B cell (primary cell): ENCODE measurements at regions not wholly inside any gene's neighbourhood (a gene's known extent, or its start where the extent isn't known, plus 50 kb on each side); places are given as distances from the start of the nearest gene placed in this dataset.

ENCODE experiments used
- ATAC-seq: fragments of 200-7000 bp; cut with Tn5 transposase; one replicate; pipeline ENCODE4 v1.10.0; 2021; ENCODE audit warnings: low read depth, mild to moderate bottlenecking, moderate number of reproducible peaks, moderate library complexity
- CTCF ChIA-PET: fragments of 350-600 bp; sonication (Branson Sonifier 250); formaldehyde crosslinking; loops from one replicate; lab custom pipeline; 2021; ENCODE audit warnings: antibody characterized with exemption, inconsistent platforms; lab: Charles Lee
- POLR2A ChIA-PET: fragments of 350-600 bp; sonication (Branson Sonifier 250); formaldehyde crosslinking; loops from one replicate; lab custom pipeline; 2021; ENCODE audit warnings: antibody characterized with exemption; lab: Charles Lee
- DNase-seq: peaks from one replicate; pipeline ENCODE4 v3.0.0; 2013
- H2AFZ ChIP-seq: 2 replicates; pipeline ENCODE4 v1.6.1; 2012; ENCODE audit warnings: mild to moderate bottlenecking, low read depth, low read length; ENCODE audit not compliant: insufficient read depth, poor library complexity, severe bottlenecking
- H3K27ac ChIP-seq, 2 donors: 1 replicate in 1 of 2; 2 replicates in 1 of 2; pipeline ENCODE4 v1.5.1; 2012 to 2013; ENCODE audit warnings: low read length in 2 of 2, mild to moderate bottlenecking in 2 of 2, moderate library complexity in 1 of 2
- H3K27me3 ChIP-seq, 4 experiments: fragments of 200-600 bp in 1 of 4; sonication (generic) in 1 of 4; replicated peaks in 1 of 4; 1 replicate in 2 of 4; 2 replicates in 2 of 4; pipeline versions ENCODE4 v1.6.1 to v1.7.0; 2013 to 2016; ENCODE audit warnings: low read length in 3 of 4, mild to moderate bottlenecking in 2 of 4, mixed read lengths in 1 of 4, moderate library complexity in 1 of 4; ENCODE audit not compliant: insufficient read depth in 4 of 4, control insufficient read depth in 3 of 4; ENCODE audit errors: control extremely low read depth in 1 of 4
- H3K36me3 ChIP-seq, 2 experiments: replicated peaks in 1 of 2; 1 replicate in 1 of 2; 2 replicates in 1 of 2; pipeline versions ENCODE4 v1.6.1 to v1.7.1; 2013; ENCODE audit warnings: low read length in 1 of 2; ENCODE audit not compliant: insufficient read depth in 2 of 2, control insufficient read depth in 1 of 2; ENCODE audit errors: control extremely low read depth in 1 of 2, extremely low read depth in 1 of 2
- H3K4me1 ChIP-seq, 2 donors: fragments of 200-600 bp in 1 of 2; sonication (generic) in 1 of 2; 1 replicate in 1 of 2; 2 replicates in 1 of 2; pipeline versions ENCODE4 v1.5.1 to v1.6.1; 2013 to 2017; ENCODE audit warnings: low read length in 2 of 2; ENCODE audit not compliant: control insufficient read depth in 2 of 2, insufficient read depth in 2 of 2
- H3K4me2 ChIP-seq: replicated peaks from 2 replicates; pipeline ENCODE3; 2012; ENCODE audit warnings: mild to moderate bottlenecking, low read depth, low read length; ENCODE audit not compliant: poor library complexity, severe bottlenecking
- H3K4me3 ChIP-seq, 5 experiments: fragments of 200-600 bp in 1 of 5; sonication (generic) in 1 of 5; 1 replicate in 3 of 5; 2 replicates in 2 of 5; pipeline versions ENCODE4 v1.5.1 to v1.7.0; 2011 to 2016; ENCODE audit warnings: low read length in 4 of 5, mild to moderate bottlenecking in 4 of 5, low read depth in 2 of 5, control low read depth in 1 of 5, moderate library complexity in 1 of 5; ENCODE audit not compliant: insufficient read depth in 1 of 5; ENCODE audit errors: control extremely low read depth in 1 of 5, extremely low read depth in 1 of 5
- H3K79me2 ChIP-seq: fragments of 200-600 bp; sonication (generic); one replicate; pipeline ENCODE4 v1.6.0; 2016; ENCODE audit warnings: low read length; ENCODE audit not compliant: control insufficient read depth, insufficient read depth
- H3K9ac ChIP-seq: fragments of 200-600 bp; sonication (generic); 2 replicates; pipeline ENCODE4 v1.6.1; 2017; ENCODE audit warnings: mild to moderate bottlenecking, low read length, moderate library complexity
- H3K9me3 ChIP-seq, 3 donors: one replicate each; pipeline versions ENCODE4 v1.6.1 to v1.7.1; 2013; ENCODE audit warnings: low read length in 2 of 3; ENCODE audit not compliant: control insufficient read depth in 2 of 3, insufficient read depth in 1 of 3; ENCODE audit errors: control extremely low read depth in 1 of 3
- H4K20me1 ChIP-seq: 2 replicates; pipeline ENCODE4 v1.6.0; 2012; ENCODE audit warnings: mild to moderate bottlenecking, low read length; ENCODE audit not compliant: insufficient read depth, control insufficient read depth, poor library complexity, severe bottlenecking
- H3K27ac Mint-ChIP-seq: one replicate; pipeline ENCODE4 v1.8.0; 2021; ENCODE audit warnings: mixed read lengths
- H3K27me3 Mint-ChIP-seq: one replicate; pipeline ENCODE4 v1.8.0; 2021; ENCODE audit warnings: mixed read lengths
- H3K4me1 Mint-ChIP-seq: one replicate; pipeline ENCODE4 v1.8.0; 2021; ENCODE audit warnings: mixed read lengths
- H3K4me3 Mint-ChIP-seq: one replicate; pipeline ENCODE4 v1.8.0; 2021; ENCODE audit warnings: mixed read lengths
- H3K9me3 Mint-ChIP-seq: one replicate; pipeline ENCODE4 v1.8.0; 2022; ENCODE audit warnings: mixed read lengths; ENCODE audit not compliant: insufficient read depth
- EZH2 ChIP-seq: IDR thresholded peaks from 2 replicates; pipeline ENCODE4 v1.6.1; 2012; ENCODE audit warnings: borderline replicate concordance, low read depth, mild to moderate bottlenecking, moderate library complexity, low read length; ENCODE audit not compliant: insufficient read depth, poor library complexity, severe bottlenecking
- WGBS: methylation state at CpG from one replicate; pipeline ENCODE4 v1.1.5; 2013; ENCODE audit warnings: missing lambda C conversion rate; ENCODE audit not compliant: insufficient coverage; 5-methylcytosine and 5-hydroxymethylcytosine counted together
- intact Hi-C: fragments of 100-400 bp; cut with micrococcal nuclease; formaldehyde crosslinking; loops from one replicate; pipeline ENCODE4 v1.10.0; 2022
- TF ChIP-seq, protein P1 (sequence below): fragments of 200-600 bp; IDR thresholded peaks from one replicate; pipeline ENCODE4 v1.8.0; 2022; ENCODE audit warnings: antibody characterized with exemption, mild to moderate bottlenecking

DNA sequence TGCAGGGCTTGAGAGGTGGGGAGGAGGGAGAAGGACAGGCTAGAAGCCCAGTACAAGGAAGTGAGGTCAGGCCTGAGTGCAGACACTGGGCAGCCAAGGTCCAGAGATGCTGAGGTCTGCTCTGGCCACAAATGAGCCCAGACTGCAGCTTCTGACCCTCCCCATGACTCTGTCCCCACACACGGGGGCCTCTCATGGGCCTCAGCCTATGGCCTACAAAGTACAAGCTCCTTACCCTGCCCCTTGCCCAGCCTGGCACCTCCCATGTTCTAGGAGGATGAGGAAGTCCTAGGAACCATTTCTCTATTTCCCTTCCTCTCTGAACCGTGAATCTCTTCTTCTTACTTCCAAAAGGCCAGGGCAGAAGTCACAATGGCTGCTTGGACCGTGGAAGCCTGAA, 193.8 kb downstream of the ANKRD30B start:
- H3K4me3 Mint-ChIP-seq, result no peak overlapping the region
- peaks cover 0 to 24% (median 0%) of the 10 kb centered on the region in 3 donors for H3K9me3 ChIP-seq
- no peak for ATAC-seq
- no peaks in the 10 kb centered on the region for H3K79me2 ChIP-seq
- H3K4me3 ChIP-seq, result no peak overlapping the region
- 67% methylated on average over 2 of the region's 3 CpGs for WGBS
- H3K4me1 Mint-ChIP-seq, result no peaks in the 10 kb centered on the region
- ChIA-PET POLR2A (no interaction called here), CTCF (no interaction called here)
- H2AFZ ChIP-seq, result no peak overlapping the region
- H3K36me3 ChIP-seq, result no peaks in the 10 kb centered on the region
- TF ChIP-seq, protein P1, sequence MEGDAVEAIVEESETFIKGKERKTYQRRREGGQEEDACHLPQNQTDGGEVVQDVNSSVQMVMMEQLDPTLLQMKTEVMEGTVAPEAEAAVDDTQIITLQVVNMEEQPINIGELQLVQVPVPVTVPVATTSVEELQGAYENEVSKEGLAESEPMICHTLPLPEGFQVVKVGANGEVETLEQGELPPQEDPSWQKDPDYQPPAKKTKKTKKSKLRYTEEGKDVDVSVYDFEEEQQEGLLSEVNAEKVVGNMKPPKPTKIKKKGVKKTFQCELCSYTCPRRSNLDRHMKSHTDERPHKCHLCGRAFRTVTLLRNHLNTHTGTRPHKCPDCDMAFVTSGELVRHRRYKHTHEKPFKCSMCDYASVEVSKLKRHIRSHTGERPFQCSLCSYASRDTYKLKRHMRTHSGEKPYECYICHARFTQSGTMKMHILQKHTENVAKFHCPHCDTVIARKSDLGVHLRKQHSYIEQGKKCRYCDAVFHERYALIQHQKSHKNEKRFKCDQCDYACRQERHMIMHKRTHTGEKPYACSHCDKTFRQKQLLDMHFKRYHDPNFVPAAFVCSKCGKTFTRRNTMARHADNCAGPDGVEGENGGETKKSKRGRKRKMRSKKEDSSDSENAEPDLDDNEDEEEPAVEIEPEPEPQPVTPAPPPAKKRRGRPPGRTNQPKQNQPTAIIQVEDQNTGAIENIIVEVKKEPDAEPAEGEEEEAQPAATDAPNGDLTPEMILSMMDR, result no peak
- TF ChIP-seq EZH2, result no peak
- H3K9ac ChIP-seq, result no peak overlapping the region
- H3K27ac ChIP-seq, result no peak overlapping the region
- H3K9me3 Mint-ChIP-seq, result no peaks in the 10 kb centered on the region
- no peaks in the 10 kb centered on the region for H3K27me3 ChIP-seq
- H3K4me2 ChIP-seq, result no peak overlapping the region
- no peak for DNase-seq
- intact Hi-C loops, result no loop called here
- H3K27me3 Mint-ChIP-seq, result no peaks in the 10 kb centered on the region
- H3K4me1 ChIP-seq, result no peaks in the 10 kb centered on the region
- H3K27ac Mint-ChIP-seq, result no peak overlapping the region
- no peaks in the 10 kb centered on the region for H4K20me1 ChIP-seq

GRCh38 chr18:14942275-14942674, 194.3 kb downstream of the ANKRD30B start:
- WGBS, result 100% methylated on average over 4 of the region's 7 CpGs
- H3K9ac ChIP-seq, result no peak overlapping the region
- H3K4me3 ChIP-seq, result no peak overlapping the region
- no peak overlapping the region for H3K27ac ChIP-seq
- no peak for DNase-seq
- no peaks in the 10 kb centered on the region for H3K79me2 ChIP-seq
- no peak overlapping the region for H3K4me2 ChIP-seq
- H3K9me3 ChIP-seq, result peaks cover 0 to 23% (median 0%) of the 10 kb centered on the region in 3 donors
- no peaks in the 10 kb centered on the region for H3K27me3 ChIP-seq
- no peaks in the 10 kb centered on the region for H4K20me1 ChIP-seq
- intact Hi-C loops, result no loop called here
- no peak overlapping the region for H2AFZ ChIP-seq
- H3K27ac Mint-ChIP-seq, result no peak overlapping the region
- no peaks in the 10 kb centered on the region for H3K9me3 Mint-ChIP-seq
- no peaks in the 10 kb centered on the region for H3K4me1 ChIP-seq
- ATAC-seq, result no peak
- no peaks in the 10 kb centered on the region for H3K4me1 Mint-ChIP-seq
- no peaks in the 10 kb centered on the region for H3K36me3 ChIP-seq
- ChIA-PET CTCF (no interaction called here), POLR2A (no interaction called here)
- H3K4me3 Mint-ChIP-seq, result no peak overlapping the region
- no peaks in the 10 kb centered on the region for H3K27me3 Mint-ChIP-seq
- TF ChIP-seq, protein P1, result no peak
- TF ChIP-seq EZH2, result no peak
